HG03432 (cell line): ENCODE measurements at regions not wholly inside any gene's neighbourhood (a gene's known extent, or its start where the extent isn't known, plus 50 kb on each side); places are given as distances from the start of the nearest gene placed in this dataset.
"Not testable (repeated sequence)": the region's sequence is repeated elsewhere in the genome, so short reads cannot be mapped to it uniquely, and the experiment has no call there.

ENCODE experiments used
- ATAC-seq: cut with Tn5 transposase; IDR thresholded peaks from one replicate; pipeline ENCODE4 v1.9.1; 2021; ENCODE audit warnings: mild to moderate bottlenecking, moderate library complexity; ENCODE audit not compliant: unreplicated experiment

GRCh38 chr9:7484014-7484413, 315.6 kb downstream of the DMAC1 start:
- ATAC-seq, result not testable (repeated sequence)

- ATAC-seq, result no peak
Measured at GRCh38 chr9:7481570-7481969, 318.0 kb downstream of the DMAC1 start.

GRCh38 chr9:7479300-7479699, 320.3 kb downstream of the DMAC1 start:
- ATAC-seq, result no peak

- no peak for ATAC-seq
Measured at GRCh38 chr9:7478646-7479045, 320.9 kb downstream of the DMAC1 start.

GRCh38 chr9:7467186-7467585, 332.4 kb downstream of the DMAC1 start:
- ATAC-seq, result no peak

- ATAC-seq, result no peak
Measured at GRCh38 chr9:7461791-7462190, 337.8 kb downstream of the DMAC1 start.

GRCh38 chr9:7456793-7457530, 342.6 kb downstream of the DMAC1 start:
- no peak for ATAC-seq

GRCh38 chr9:7456377-7456776, 343.2 kb downstream of the DMAC1 start:
- no peak for ATAC-seq

- ATAC-seq, result no peak
Measured at GRCh38 chr9:7454624-7455023, 345.0 kb downstream of the DMAC1 start.

- ATAC-seq, result no peak
Measured at GRCh38 chr9:7452378-7452777, 347.2 kb downstream of the DMAC1 start.

GRCh38 chr9:7451062-7451461, 348.5 kb downstream of the DMAC1 start:
- no peak for ATAC-seq

- no peak for ATAC-seq
Measured at GRCh38 chr9:7443541-7443940, 356.0 kb downstream of the DMAC1 start.

GRCh38 chr9:7439355-7439995, 360.1 kb downstream of the DMAC1 start:
- no peak for ATAC-seq

GRCh38 chr9:7436754-7437153, 362.8 kb downstream of the DMAC1 start:
- no peak for ATAC-seq

GRCh38 chr9:7433508-7434292, 365.9 kb downstream of the DMAC1 start:
- ATAC-seq, result no peak

GRCh38 chr9:7432989-7433388, 366.6 kb downstream of the DMAC1 start:
- no peak for ATAC-seq

GRCh38 chr9:7417397-7417796, 382.2 kb downstream of the DMAC1 start:
- not testable (repeated sequence) for ATAC-seq

GRCh38 chr9:7415836-7416235, 383.7 kb downstream of the DMAC1 start:
- ATAC-seq, result no peak

- ATAC-seq, result no peak
Measured at GRCh38 chr9:7408845-7409244, 390.7 kb downstream of the DMAC1 start.

GRCh38 chr9:7407246-7407645, 392.3 kb downstream of the DMAC1 start:
- no peak for ATAC-seq

GRCh38 chr9:7405924-7406604, 393.5 kb downstream of the DMAC1 start:
- peak; percentile 89 for ATAC-seq
